GM12878 (cell line): ENCODE measurements at regions not wholly inside any gene's neighbourhood (a gene's known extent, or its start where the extent isn't known, plus 50 kb on each side); places are given as distances from the start of the nearest gene placed in this dataset.

ENCODE experiments used
- ATAC-seq: fragments of 200-7000 bp; cut with Tn5 transposase; 3 replicates; pipeline ENCODE4 v1.9.1; 2020; ENCODE audit warnings: mild to moderate bottlenecking, moderate library complexity
- BruUV-seq: library from RNA; stranded (reverse); fragments of 400-500 nt; replicated peaks from 2 replicates; lab custom pipeline; 2021; lab: Mats Ljungman, UMichigan
- CTCF ChIA-PET: fragments of 300-600 bp; sonication (Branson Sonifier 250); formaldehyde crosslinking; extraction: SDS; loops from one replicate; lab custom pipeline; 2021; ENCODE audit warnings: inconsistent platforms; lab: Yijun Ruan, JAX
- POLR2A ChIA-PET: fragments of 350-600 bp; formaldehyde crosslinking; extraction: SDS; loops from one replicate; lab custom pipeline; 2021; ENCODE audit warnings: inconsistent platforms; lab: Charles Lee
- RAD21 ChIA-PET: fragments of 300-600 bp; sonication (Branson Sonifier 250); formaldehyde crosslinking; loops from one replicate; lab custom pipeline; 2023; ENCODE audit warnings: antibody characterized with exemption; ENCODE audit not compliant: unreplicated experiment; lab: Charles Lee
- SMC1A ChIA-PET: fragments of 300-600 bp; sonication (Branson Sonifier 250); formaldehyde crosslinking; loops from one replicate; lab custom pipeline; 2023; ENCODE audit not compliant: unreplicated experiment, uncharacterized antibody; lab: Charles Lee
- DNase-seq: peaks from one replicate; pipeline ENCODE4 v3.0.0-alpha.2; 2011; ENCODE audit warnings: low read depth, low spot score
- FAIRE-seq: peaks from 3 replicates; lab custom pipeline; 2011; peaks lifted over from hg19 to GRCh38; lab: Jason Lieb, UNC
- H2AFZ ChIP-seq: 2 replicates; pipeline ENCODE4 v1.6.0; 2011; ENCODE audit warnings: low read depth, low read length, control low read depth; ENCODE audit not compliant: control insufficient read depth
- H3K27ac ChIP-seq: 2 replicates; pipeline ENCODE4 v1.5.1; 2011; ENCODE audit warnings: control low read depth; ENCODE audit not compliant: control insufficient read depth, insufficient read depth
- H3K27me3 ChIP-seq, 2 experiments: replicated peaks in 1 of 2; 2 replicates each; pipeline versions ENCODE4 v1.6.0 to v1.6.1; 2011; ENCODE audit warnings: low read length in 1 of 2; ENCODE audit not compliant: control insufficient read depth in 2 of 2, insufficient read depth in 2 of 2
- H3K36me3 ChIP-seq, 2 experiments: 2 replicates each; pipeline ENCODE4 v1.5.1; 2011; ENCODE audit warnings: low read length in 1 of 2; ENCODE audit not compliant: control insufficient read depth in 2 of 2, insufficient read depth in 2 of 2
- H3K4me1 ChIP-seq: 2 replicates; pipeline ENCODE4 v1.6.1; 2011; ENCODE audit warnings: mild to moderate bottlenecking, low read length, moderate library complexity, mixed read lengths; ENCODE audit not compliant: control insufficient read depth, insufficient read depth
- H3K4me2 ChIP-seq: 2 replicates; pipeline ENCODE4 v1.6.0; 2011; ENCODE audit warnings: control low read depth; ENCODE audit not compliant: control insufficient read depth, insufficient read depth
- H3K4me3 ChIP-seq: fragments of 200-600 bp; sonication (generic); 2 replicates; pipeline ENCODE4 v1.5.1; 2016
- H3K79me2 ChIP-seq: 2 replicates; pipeline ENCODE4 v1.6.0; 2011; ENCODE audit warnings: low read length; ENCODE audit not compliant: control insufficient read depth, insufficient read depth
- H3K9ac ChIP-seq: 2 replicates; pipeline ENCODE4 v1.8.0; 2011; ENCODE audit warnings: low read length, control low read depth, mixed read lengths; ENCODE audit not compliant: control insufficient read depth, insufficient read depth
- H3K9me3 ChIP-seq: replicated peaks from 3 replicates; pipeline ENCODE4 v1.5.1; 2011; ENCODE audit warnings: mild to moderate bottlenecking, low read length; ENCODE audit not compliant: control insufficient read depth, insufficient read depth
- H4K20me1 ChIP-seq: 2 replicates; pipeline ENCODE4 v1.6.0; 2011; ENCODE audit not compliant: control insufficient read depth, insufficient read depth
- ATF3 ChIP-seq: IDR thresholded peaks from 2 replicates; pipeline ENCODE4 v1.6.1; 2011; ENCODE audit warnings: low read depth, mild to moderate bottlenecking, low read length, moderate library complexity, borderline replicate concordance; ENCODE audit errors: extremely low read depth
- BCL11A ChIP-seq: IDR thresholded peaks from 2 replicates; pipeline ENCODE4 v1.6.1; 2011; ENCODE audit warnings: low read depth, low read length
- CHD4 ChIP-seq: fragments of 200-600 bp; sonication (generic); IDR thresholded peaks from 2 replicates; pipeline ENCODE4 v1.6.1; 2016; ENCODE audit warnings: mild to moderate bottlenecking
- DPF2 ChIP-seq: fragments of 450-650 bp; IDR thresholded peaks from 2 replicates; pipeline ENCODE4 v1.6.1; 2017; ENCODE audit warnings: mild to moderate bottlenecking
- FOXK2 ChIP-seq: fragments of 450-650 bp; IDR thresholded peaks from 2 replicates; pipeline ENCODE4 v1.6.1; 2017; ENCODE audit warnings: mild to moderate bottlenecking, moderate library complexity
- HCFC1 ChIP-seq: fragments of 150-350 bp; IDR thresholded peaks from 2 replicates; pipeline ENCODE4 v1.6.1; 2014; ENCODE audit warnings: low read length
- IKZF1 ChIP-seq: fragments of 450-650 bp; conservative IDR thresholded peaks from 2 replicates; pipeline ENCODE4 v1.6.1; 2017; ENCODE audit warnings: antibody characterized with exemption, mild to moderate bottlenecking
- KDM1A ChIP-seq: fragments of 200-600 bp; sonication (generic); IDR thresholded peaks from 2 replicates; pipeline ENCODE4 v1.6.1; 2016; ENCODE audit warnings: borderline replicate concordance
- MEF2A ChIP-seq: IDR thresholded peaks from 2 replicates; pipeline ENCODE4 v1.6.1; 2011; ENCODE audit warnings: low read depth, mild to moderate bottlenecking, low read length, moderate library complexity; ENCODE audit not compliant: insufficient read depth
- NFYB ChIP-seq: IDR thresholded peaks from 2 replicates; pipeline ENCODE4 v1.6.1; 2011; ENCODE audit warnings: low read depth, mild to moderate bottlenecking, low read length, improper control_type of control experiment, moderate library complexity; ENCODE audit not compliant: insufficient read depth
- NKRF ChIP-seq: fragments of 450-650 bp; conservative IDR thresholded peaks from 2 replicates; pipeline ENCODE4 v1.6.1; 2017; ENCODE audit warnings: mild to moderate bottlenecking, moderate library complexity
- PML ChIP-seq: IDR thresholded peaks from 2 replicates; pipeline ENCODE4 v1.6.1; 2012; ENCODE audit warnings: low read length, inconsistent platforms
- RAD21 ChIP-seq: IDR thresholded peaks from 2 replicates; pipeline ENCODE4 v1.6.1; 2011; ENCODE audit warnings: mild to moderate bottlenecking, low read depth, low read length, moderate library complexity; ENCODE audit not compliant: insufficient read depth
- RBBP5 ChIP-seq: fragments of 200-600 bp; sonication (generic); conservative IDR thresholded peaks from 2 replicates; pipeline ENCODE4 v1.6.1; 2016
- RELA ChIP-seq: fragments of 450-650 bp; IDR thresholded peaks from 2 replicates; pipeline ENCODE4 v1.8.0; 2014; ENCODE audit warnings: borderline replicate concordance; ENCODE audit not compliant: partially characterized antibody
- SPI1 ChIP-seq: IDR thresholded peaks from 2 replicates; pipeline ENCODE4 v1.6.1; 2011; ENCODE audit warnings: low read depth, mild to moderate bottlenecking, low read length, moderate library complexity, borderline replicate concordance; ENCODE audit not compliant: insufficient read depth
- TARDBP ChIP-seq: IDR thresholded peaks from 2 replicates; pipeline ENCODE4 v1.6.1; 2016; ENCODE audit warnings: borderline replicate concordance
- YY1 ChIP-seq: IDR thresholded peaks from 2 replicates; pipeline ENCODE4 v1.6.1; 2011; ENCODE audit warnings: low read depth, mild to moderate bottlenecking, low read length
- WGBS: methylation state at CpG from one replicate; pipeline ENCODE4 v1.1.6; 2016; ENCODE audit warnings: low lambda C conversion rate; ENCODE audit not compliant: insufficient replicate concordance, insufficient coverage; ENCODE audit errors: missing lambda C conversion rate; 5-methylcytosine and 5-hydroxymethylcytosine counted together
- in situ Hi-C: fragments of 300-500 bp; cut with MboI; formaldehyde crosslinking; loops from 9 replicates; pipeline ENCODE4 v1.14.3; 2018; ENCODE audit warnings: mixed read lengths
- intact Hi-C: fragments of 100-400 bp; cut with micrococcal nuclease; formaldehyde crosslinking; loops from one replicate; pipeline ENCODE4 v1.14.2; 2022; ENCODE audit not compliant: unreplicated experiment

GRCh38 chr13:56653043-56653442 lies 487.7 kb upstream of the PRR20A start:
- Histone ChIP-seq H3K27ac (no peak overlapping the region), H3K4me2 (no peak overlapping the region), H3K79me2 (no peaks in the 10 kb centered on the region), H3K36me3 (no peaks in the 10 kb centered on the region), H3K27me3 (no peaks in the 10 kb centered on the region), H3K9me3 (no peaks in the 10 kb centered on the region), H2AFZ (no peak overlapping the region), H3K9ac (no peak overlapping the region), H4K20me1 (no peaks in the 10 kb centered on the region), H3K4me3 (no peak overlapping the region), H3K4me1 (no peaks in the 10 kb centered on the region)
- SMC1A ChIA-PET: no interaction called here
- RAD21 ChIA-PET: no interaction called here
- in situ Hi-C loops: no loop called here
- POLR2A ChIA-PET: no interaction called here
- WGBS: 69% methylated on average over 2 of the region's 2 CpGs
- FAIRE-seq (no peak), ATAC-seq (no peak), DNase-seq (no peak)
- intact Hi-C loops: no loop called here
- no TSS peak for BruUV-seq
- CTCF ChIA-PET: no interaction called here
- TF ChIP-seq DPF2 (no peak), HCFC1 (no peak), SPI1 (no peak), YY1 (no peak)

- in situ Hi-C loops: no loop called here
- no peak overlapping the region for H3K9ac ChIP-seq
- DNase-seq: no peak
- no peak for TF ChIP-seq FOXK2
- no peak for TF ChIP-seq RELA
- TF ChIP-seq TARDBP: no peak
- TF ChIP-seq CHD4: no peak
- no peak for TF ChIP-seq KDM1A
- no peak for TF ChIP-seq BCL11A
- no peak for TF ChIP-seq NFYB
- no peak for TF ChIP-seq ATF3
- no peak for TF ChIP-seq IKZF1
- no peak for TF ChIP-seq PML
- TF ChIP-seq MEF2A: no peak
- TF ChIP-seq RBBP5: no peak
- TF ChIP-seq RAD21: no peak
- no peak for TF ChIP-seq NKRF
These were observed 481.7 kb upstream of the PRR20A start for GRCh38 chr13:56659041-56659471.

More at GRCh38 chr13:56659041-56659471, 481.7 kb upstream of the PRR20A start:
- Histone ChIP-seq H3K36me3 (no peaks in the 10 kb centered on the region), H3K4me2 (no peak overlapping the region), H3K27me3 (no peaks in the 10 kb centered on the region), H3K79me2 (no peaks in the 10 kb centered on the region), H2AFZ (no peak overlapping the region), H3K4me1 (no peaks in the 10 kb centered on the region), H4K20me1 (no peaks in the 10 kb centered on the region), H3K4me3 (no peak overlapping the region), H3K27ac (no peak overlapping the region), H3K9me3 (no peaks in the 10 kb centered on the region; the same call in 2 of the 3 replicates)
- CTCF ChIA-PET: no interaction called here
- SMC1A ChIA-PET: no interaction called here
- WGBS: 48% methylated on average over 22 of the region's 23 CpGs
- RAD21 ChIA-PET: no interaction called here
- intact Hi-C loops: no loop called here
- POLR2A ChIA-PET: no interaction called here
- no TSS peak for BruUV-seq
- no peak for ATAC-seq
- FAIRE-seq: no peak
